ENCODE measurements at regions not wholly inside any gene's neighbourhood (a gene's known extent, or its start where the extent isn't known, plus 50 kb on each side); places are given as distances from the start of the nearest gene placed in this dataset.

- no peak overlapping the region for H3K4me3 Mint-ChIP-seq
- H3K27ac Mint-ChIP-seq = no peak overlapping the region
- H3K36me3 Mint-ChIP-seq = no peaks in the 10 kb centered on the region
- peaks cover 0 to 2% of the 10 kb centered on the region in 2 donors for H3K9me3 Mint-ChIP-seq
- no peaks in the 10 kb centered on the region for H3K4me1 Mint-ChIP-seq
- no peaks in the 10 kb centered on the region for H3K27me3 ChIP-seq (ENCODE audit: control insufficient read depth, insufficient read depth, low read length)
- DNase-seq (no peak), ATAC-seq (no peak)
- H3K4me3 ChIP-seq (ENCODE audit: low read length) = no peak overlapping the region
- no peaks in the 10 kb centered on the region for H3K36me3 ChIP-seq (ENCODE audit: control insufficient read depth, insufficient read depth, low read length)
- H3K4me1 ChIP-seq (ENCODE audit: control insufficient read depth, insufficient read depth, low read length) = no peaks in the 10 kb centered on the region
- intact Hi-C loops (cut with micrococcal nuclease) = no loop called here
- H3K27me3 Mint-ChIP-seq (ENCODE audit: low read depth in 2 of 2) = no peaks in the 10 kb centered on the region
- H3K9me3 ChIP-seq (ENCODE audit: control insufficient read depth, insufficient read depth, low read length) = no peaks in the 10 kb centered on the region
- no CpG with 5 or more reads among the region's 1 CpG for WGBS (ENCODE audit: insufficient coverage)
- no peak for TF ChIP-seq CTCF (IDR thresholded peaks at IDR 0.05)
- no peak overlapping the region for H3K27ac ChIP-seq (ENCODE audit: low read length)
Measured at GRCh38 chr9:73996844-73997243, 500.3 kb upstream of the RORB start.

GRCh38 chr9:74001382-74001781, 495.8 kb upstream of the RORB start:
- Mint-ChIP-seq H3K9me3 (peaks cover 0 to 2% of the 10 kb centered on the region in 2 donors), H3K27ac (no peak overlapping the region), H3K4me3 (no peak overlapping the region), H3K36me3 (no peaks in the 10 kb centered on the region), H3K27me3 (ENCODE audit: low read depth in 2 of 2) (no peaks in the 10 kb centered on the region), H3K4me1 (no peaks in the 10 kb centered on the region)
- TF ChIP-seq CTCF (IDR thresholded peaks at IDR 0.05) = no peak
- H3K36me3 ChIP-seq (ENCODE audit: control insufficient read depth, insufficient read depth, low read length) = no peaks in the 10 kb centered on the region
- whole genome bisulfite sequencing (ENCODE audit: insufficient coverage) = 50% methylated on average over 1 of the region's 2 CpGs
- ATAC-seq = no peak
- no peak overlapping the region for H3K4me3 ChIP-seq (ENCODE audit: low read length)
- no peaks in the 10 kb centered on the region for H3K4me1 ChIP-seq (ENCODE audit: control insufficient read depth, insufficient read depth, low read length)
- intact Hi-C loops (cut with micrococcal nuclease) = no loop called here
- no peak for DNase-seq
- H3K27ac ChIP-seq (ENCODE audit: low read length) = no peak overlapping the region
- H3K27me3 ChIP-seq (ENCODE audit: control insufficient read depth, insufficient read depth, low read length) = no peaks in the 10 kb centered on the region
- no peaks in the 10 kb centered on the region for H3K9me3 ChIP-seq (ENCODE audit: control insufficient read depth, insufficient read depth, low read length)

GRCh38 chr9:74006935-74007334, 490.2 kb upstream of the RORB start:
- Mint-ChIP-seq H3K36me3 (no peaks in the 10 kb centered on the region), H3K4me1 (no peaks in the 10 kb centered on the region), H3K4me3 (no peak overlapping the region), H3K27ac (no peak overlapping the region), H3K27me3 (ENCODE audit: low read depth in 2 of 2) (no peaks in the 10 kb centered on the region), H3K9me3 (peaks cover 0 to 2% of the 10 kb centered on the region in 2 donors)
- Histone ChIP-seq H3K27me3 (ENCODE audit: control insufficient read depth, insufficient read depth, low read length) (no peaks in the 10 kb centered on the region), H3K36me3 (ENCODE audit: control insufficient read depth, insufficient read depth, low read length) (no peaks in the 10 kb centered on the region), H3K9me3 (ENCODE audit: control insufficient read depth, insufficient read depth, low read length) (no peaks in the 10 kb centered on the region), H3K4me1 (ENCODE audit: control insufficient read depth, insufficient read depth, low read length) (no peaks in the 10 kb centered on the region), H3K27ac (ENCODE audit: low read length) (no peak overlapping the region), H3K4me3 (ENCODE audit: low read length) (no peak overlapping the region)
- DNase-seq = no peak
- intact Hi-C loops (cut with micrococcal nuclease) = no loop called here
- no peak for ATAC-seq
- WGBS (ENCODE audit: insufficient coverage) = 83% methylated on average over 1 of the region's 2 CpGs
- TF ChIP-seq CTCF (IDR thresholded peaks at IDR 0.05) = no peak

GRCh38 chr9:74007833-74008232, 489.3 kb upstream of the RORB start:
- no peak overlapping the region for H3K4me3 Mint-ChIP-seq
- Histone ChIP-seq H3K36me3 (ENCODE audit: control insufficient read depth, insufficient read depth, low read length) (no peaks in the 10 kb centered on the region), H3K9me3 (ENCODE audit: control insufficient read depth, insufficient read depth, low read length) (no peaks in the 10 kb centered on the region), H3K4me1 (ENCODE audit: control insufficient read depth, insufficient read depth, low read length) (no peaks in the 10 kb centered on the region), H3K4me3 (ENCODE audit: low read length) (no peak overlapping the region), H3K27me3 (ENCODE audit: control insufficient read depth, insufficient read depth, low read length) (no peaks in the 10 kb centered on the region), H3K27ac (ENCODE audit: low read length) (no peak overlapping the region)
- intact Hi-C loops (cut with micrococcal nuclease) = no loop called here
- DNase-seq = no peak
- peaks cover 0 to 2% of the 10 kb centered on the region in 2 donors for H3K9me3 Mint-ChIP-seq
- no peak overlapping the region for H3K27ac Mint-ChIP-seq
- no peaks in the 10 kb centered on the region for H3K36me3 Mint-ChIP-seq
- H3K27me3 Mint-ChIP-seq (ENCODE audit: low read depth in 2 of 2) = no peaks in the 10 kb centered on the region
- no peak for TF ChIP-seq CTCF (IDR thresholded peaks at IDR 0.05)
- ATAC-seq = no peak
- H3K4me1 Mint-ChIP-seq = no peaks in the 10 kb centered on the region
- 91% methylated on average over 2 of the region's 3 CpGs for WGBS (ENCODE audit: insufficient coverage)

Measured in natural killer cell (primary cell).